Neural progenitor cell (in vitro differentiated cells): ENCODE measurements at regions not wholly inside any gene's neighbourhood (a gene's known extent, or its start where the extent isn't known, plus 50 kb on each side); places are given as distances from the start of the nearest gene placed in this dataset.

Source experiments
- CTCF ChIP-seq: fragments of 200-600 bp; sonication (generic); IDR thresholded peaks from 2 replicates; pipeline ENCODE4 v1.5.1; 2017; ENCODE audit warnings: antibody characterized with exemption, mild to moderate bottlenecking
- EZH2 ChIP-seq: fragments of 200-600 bp; sonication (generic); IDR thresholded peaks from 2 replicates; pipeline ENCODE4 v1.6.1; 2017; ENCODE audit warnings: antibody characterized with exemption, mild to moderate bottlenecking, moderate library complexity
- EZH2phosphoT487 ChIP-seq: fragments of 200-600 bp; sonication (generic); IDR thresholded peaks from 2 replicates; pipeline ENCODE4 v1.6.1; 2017; ENCODE audit warnings: antibody characterized with exemption

GRCh38 chr5:106393276-106393675 is 1277.5 kb downstream of the EFNA5 start:
- TF ChIP-seq CTCF (no peak), EZH2phosphoT487 (no peak), EZH2 (no peak)
